ENCODE measurements at regions not wholly inside any gene's neighbourhood (a gene's known extent, or its start where the extent isn't known, plus 50 kb on each side); places are given as distances from the start of the nearest gene placed in this dataset.
"Not testable (repeated sequence)": the region's sequence is repeated elsewhere in the genome, so short reads cannot be mapped to it uniquely, and the experiment has no call there.

- ATAC-seq (no peak), DNase-seq (no peak)
- intact Hi-C loops (cut with micrococcal nuclease) = no loop called here
Observed at GRCh38 chr2:146433116-146433875, 1411.5 kb upstream of the ACVR2A start.

GRCh38 chr2:146429366-146429765 lies 1415.5 kb upstream of the ACVR2A start:
- intact Hi-C loops (cut with micrococcal nuclease) = no loop called here
- ATAC-seq (no peak), DNase-seq (no peak)

GRCh38 chr2:146417942-146418341 lies 1426.9 kb upstream of the ACVR2A start:
- intact Hi-C loops (cut with micrococcal nuclease) = no loop called here
- ATAC-seq = no peak
- DNase-seq = no peak

- DNase-seq (no peak), ATAC-seq (no peak)
- intact Hi-C loops (cut with micrococcal nuclease) = no loop called here
Observed at GRCh38 chr2:146415291-146415690, 1429.5 kb upstream of the ACVR2A start.

GRCh38 chr2:146414456-146414855 lies 1430.4 kb upstream of the ACVR2A start:
- ATAC-seq = no peak
- no peak for DNase-seq
- intact Hi-C loops (cut with micrococcal nuclease) = no loop called here

- ATAC-seq (no peak), DNase-seq (no peak)
- intact Hi-C loops (cut with micrococcal nuclease) = no loop called here
Observed at GRCh38 chr2:146413086-146413610, 1431.7 kb upstream of the ACVR2A start.

- intact Hi-C loops (cut with micrococcal nuclease) = no loop called here
- DNase-seq (no peak), ATAC-seq (no peak)
Observed at GRCh38 chr2:146412625-146413024, 1432.2 kb upstream of the ACVR2A start.

- DNase-seq; ATAC-seq; intact Hi-C loops (cut with micrococcal nuclease): not testable (repeated sequence)
Observed at GRCh38 chr2:146405402-146406309, 1439.2 kb upstream of the ACVR2A start.

- intact Hi-C loops (cut with micrococcal nuclease); ATAC-seq; DNase-seq: not testable (repeated sequence)
Observed at GRCh38 chr2:146403546-146404160, 1441.2 kb upstream of the ACVR2A start.

GRCh38 chr2:146392631-146393030 lies 1452.2 kb upstream of the ACVR2A start:
- intact Hi-C loops (cut with micrococcal nuclease) = no loop called here
- no peak for ATAC-seq

GRCh38 chr2:146392186-146392585 lies 1452.6 kb upstream of the ACVR2A start:
- intact Hi-C loops (cut with micrococcal nuclease) = no loop called here

More at GRCh38 chr2:146392631-146393030, 1452.2 kb upstream of the ACVR2A start:
- DNase-seq = no peak

GRCh38 chr2:146388757-146389156 lies 1456.1 kb upstream of the ACVR2A start:
- no peak for ATAC-seq
- intact Hi-C loops (cut with micrococcal nuclease) = no loop called here
- no peak for DNase-seq

More at GRCh38 chr2:146392186-146392585, 1452.6 kb upstream of the ACVR2A start:
- ATAC-seq (no peak), DNase-seq (no peak)

- intact Hi-C loops (cut with micrococcal nuclease) = no loop called here
- DNase-seq = no peak
- ATAC-seq = no peak
Observed at GRCh38 chr2:146386096-146386495, 1458.7 kb upstream of the ACVR2A start.

GRCh38 chr2:146385031-146385430 lies 1459.8 kb upstream of the ACVR2A start:
- no peak for DNase-seq
- intact Hi-C loops (cut with micrococcal nuclease) = no loop called here
- no peak for ATAC-seq

GRCh38 chr2:146376511-146377064 lies 1468.2 kb upstream of the ACVR2A start:
- intact Hi-C loops (cut with micrococcal nuclease) = no loop called here
- ATAC-seq = no peak
- no peak for DNase-seq

GRCh38 chr2:146374505-146374904 lies 1470.3 kb upstream of the ACVR2A start:
- ATAC-seq (no peak), DNase-seq (no peak)
- intact Hi-C loops (cut with micrococcal nuclease) = no loop called here

- ATAC-seq; DNase-seq; intact Hi-C loops (cut with micrococcal nuclease): not testable (repeated sequence)
Observed at GRCh38 chr2:146371364-146371763, 1473.5 kb upstream of the ACVR2A start.

GRCh38 chr2:146370826-146371225 lies 1474.0 kb upstream of the ACVR2A start:
- intact Hi-C loops (cut with micrococcal nuclease) = no loop called here
- no peak for DNase-seq

GRCh38 chr2:146366276-146366675 lies 1478.6 kb upstream of the ACVR2A start:
- no peak for ATAC-seq
- intact Hi-C loops (cut with micrococcal nuclease) = no loop called here
- DNase-seq = no peak

More at GRCh38 chr2:146370826-146371225, 1474.0 kb upstream of the ACVR2A start:
- ATAC-seq = no peak

All from left ventricle myocardium superior (tissue), 1 donor.